Thoracic aorta (tissue), 2 donors: ENCODE measurements at regions not wholly inside any gene's neighbourhood (a gene's known extent, or its start where the extent isn't known, plus 50 kb on each side); places are given as distances from the start of the nearest gene placed in this dataset.

Experiments used
- ATAC-seq: fragments of 150-250 bp; one replicate; pipeline ENCODE4 v1.8.0; 2017; ENCODE audit warnings: low read depth; ENCODE audit not compliant: insufficient number of reproducible peaks, low FRiP score
- DNase-seq: peaks from one replicate; pipeline ENCODE4 v3.0.0-alpha.2; 2020; ENCODE audit warnings: low spot score
- H3K27ac ChIP-seq, 2 donors: fragments of 200-600 bp; sonication (generic); 1 replicate in 1 of 2; 2 replicates in 1 of 2; pipeline ENCODE4 v1.5.1; 2016; ENCODE audit warnings: mild to moderate bottlenecking in 2 of 2, moderate library complexity in 2 of 2
- H3K27me3 ChIP-seq: fragments of 200-600 bp; sonication (generic); replicated peaks from 2 replicates; pipeline ENCODE4 v1.6.0; 2016; ENCODE audit warnings: mild to moderate bottlenecking; ENCODE audit not compliant: insufficient read depth
- H3K36me3 ChIP-seq: fragments of 200-600 bp; sonication (generic); one replicate; pipeline ENCODE4 v1.5.1; 2016
- H3K4me1 ChIP-seq, 2 donors: fragments of 200-600 bp; sonication (generic); 1 replicate in 1 of 2; 2 replicates in 1 of 2; pipeline versions ENCODE4 v1.5.1 to v1.6.0; 2016; ENCODE audit warnings: low read depth in 2 of 2, mild to moderate bottlenecking in 1 of 2; ENCODE audit not compliant: control insufficient read depth in 1 of 2
- H3K4me3 ChIP-seq: fragments of 200-600 bp; sonication (generic); 2 replicates; pipeline ENCODE4 v1.5.1; 2016; ENCODE audit warnings: mild to moderate bottlenecking
- H3K9me3 ChIP-seq: fragments of 200-600 bp; sonication (generic); 2 replicates; pipeline ENCODE4 v1.5.1; 2016
- TF ChIP-seq, protein P1 (sequence below): fragments of 200-600 bp; sonication (generic); IDR thresholded peaks from one replicate; pipeline ENCODE4 v1.5.1; 2019; ENCODE audit warnings: antibody characterized with exemption

DNA sequence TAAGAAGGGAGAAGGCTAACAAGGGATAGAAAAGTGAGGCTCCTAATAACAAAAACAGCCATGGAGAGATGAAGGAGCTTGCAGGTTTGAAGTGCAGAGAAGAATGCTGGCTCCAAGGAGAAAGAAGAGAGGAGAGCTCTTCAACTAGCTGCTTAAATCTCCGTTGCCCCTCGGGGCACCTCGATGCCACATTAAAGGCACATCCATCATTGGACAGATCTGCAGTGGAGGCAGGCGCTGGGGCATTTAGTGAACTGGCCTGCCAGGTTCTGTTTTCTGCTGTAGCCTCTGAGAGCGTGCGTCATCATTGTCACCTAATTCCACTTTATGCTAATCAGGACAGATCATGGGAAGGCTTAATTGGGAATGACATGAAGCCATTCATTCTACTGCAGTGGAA lies 1426.2 kb upstream of the WWC1 start:
- Histone ChIP-seq H3K27ac (no peak overlapping the region), H3K9me3 (no peaks in the 10 kb centered on the region), H3K4me1 (no peaks in the 10 kb centered on the region), H3K27me3 (no peaks in the 10 kb centered on the region), H3K36me3 (no peaks in the 10 kb centered on the region), H3K4me3 (no peak overlapping the region)
- DNase-seq (no peak), ATAC-seq (no peak)
- TF ChIP-seq, protein P1, sequence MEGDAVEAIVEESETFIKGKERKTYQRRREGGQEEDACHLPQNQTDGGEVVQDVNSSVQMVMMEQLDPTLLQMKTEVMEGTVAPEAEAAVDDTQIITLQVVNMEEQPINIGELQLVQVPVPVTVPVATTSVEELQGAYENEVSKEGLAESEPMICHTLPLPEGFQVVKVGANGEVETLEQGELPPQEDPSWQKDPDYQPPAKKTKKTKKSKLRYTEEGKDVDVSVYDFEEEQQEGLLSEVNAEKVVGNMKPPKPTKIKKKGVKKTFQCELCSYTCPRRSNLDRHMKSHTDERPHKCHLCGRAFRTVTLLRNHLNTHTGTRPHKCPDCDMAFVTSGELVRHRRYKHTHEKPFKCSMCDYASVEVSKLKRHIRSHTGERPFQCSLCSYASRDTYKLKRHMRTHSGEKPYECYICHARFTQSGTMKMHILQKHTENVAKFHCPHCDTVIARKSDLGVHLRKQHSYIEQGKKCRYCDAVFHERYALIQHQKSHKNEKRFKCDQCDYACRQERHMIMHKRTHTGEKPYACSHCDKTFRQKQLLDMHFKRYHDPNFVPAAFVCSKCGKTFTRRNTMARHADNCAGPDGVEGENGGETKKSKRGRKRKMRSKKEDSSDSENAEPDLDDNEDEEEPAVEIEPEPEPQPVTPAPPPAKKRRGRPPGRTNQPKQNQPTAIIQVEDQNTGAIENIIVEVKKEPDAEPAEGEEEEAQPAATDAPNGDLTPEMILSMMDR: no peak

DNA sequence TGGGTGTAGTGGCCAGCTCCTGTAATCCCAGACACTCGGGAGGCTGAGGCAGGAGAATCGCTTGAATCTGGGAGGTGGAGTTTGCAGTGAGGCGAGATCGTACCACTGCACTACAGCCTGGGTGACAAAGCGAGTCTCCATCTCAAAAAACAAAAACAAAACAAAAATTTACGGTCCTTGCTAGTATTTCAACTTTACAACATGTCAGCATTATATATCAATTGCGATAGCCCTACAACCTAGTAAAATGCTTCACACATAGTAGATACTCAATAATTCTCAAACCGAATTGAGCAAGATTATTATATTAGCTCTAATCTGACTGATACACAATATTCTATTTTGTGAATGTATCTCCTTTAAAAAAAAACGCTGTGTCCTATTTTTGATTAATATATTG lies 1411.0 kb upstream of the WWC1 start:
- Histone ChIP-seq H3K36me3 (no peaks in the 10 kb centered on the region), H3K4me1 (no peaks in the 10 kb centered on the region), H3K27me3 (no peaks in the 10 kb centered on the region), H3K9me3 (no peaks in the 10 kb centered on the region), H3K27ac (no peak overlapping the region), H3K4me3 (no peak overlapping the region)
- ATAC-seq (no peak), DNase-seq (no peak)
- TF ChIP-seq, protein P1: no peak

DNA sequence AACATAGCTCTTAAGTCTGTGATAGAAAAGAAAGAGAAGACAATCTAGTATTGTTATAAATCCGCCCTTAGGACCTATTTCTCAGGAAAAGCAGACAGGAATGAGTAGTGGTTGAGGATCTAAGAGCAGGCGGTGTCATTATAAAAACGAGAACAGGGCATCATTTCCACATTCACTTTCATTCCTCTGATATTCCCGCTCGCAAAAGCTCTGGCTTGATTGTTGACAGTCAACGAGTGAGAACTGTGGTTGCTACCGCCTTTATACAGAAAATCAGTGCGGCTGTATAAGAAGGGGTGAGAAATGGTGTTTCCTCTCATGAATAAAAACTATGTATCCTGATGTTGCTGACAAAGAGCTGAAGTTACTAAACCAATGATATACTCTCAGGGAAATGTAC lies 1409.6 kb upstream of the WWC1 start:
- Histone ChIP-seq H3K4me3 (no peak overlapping the region), H3K27ac (no peak overlapping the region), H3K4me1 (no peaks in the 10 kb centered on the region), H3K36me3 (no peaks in the 10 kb centered on the region), H3K9me3 (no peaks in the 10 kb centered on the region), H3K27me3 (no peaks in the 10 kb centered on the region)
- TF ChIP-seq, protein P1: no peak
- DNase-seq (no peak), ATAC-seq (no peak)

DNA sequence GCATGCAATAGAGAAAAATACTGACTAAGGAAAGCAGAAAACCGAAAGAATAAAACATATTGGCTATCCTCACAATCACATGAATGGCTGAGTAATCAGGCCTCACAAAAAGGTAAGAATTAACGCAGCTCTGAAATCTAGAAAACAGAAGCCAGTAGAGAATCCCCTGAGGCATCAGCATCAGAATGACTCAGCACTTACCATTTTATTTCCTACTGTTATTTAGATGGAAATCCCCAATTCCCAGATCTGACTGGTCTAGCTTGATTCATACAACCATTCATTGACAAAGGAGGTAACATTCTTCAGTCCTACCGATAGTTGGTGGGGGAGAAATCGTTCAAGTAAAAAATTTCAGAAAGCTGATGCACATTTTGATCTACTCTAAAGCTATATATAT lies 1408.4 kb upstream of the WWC1 start:
- TF ChIP-seq, protein P1: no peak
- ATAC-seq (no peak), DNase-seq (no peak)
- Histone ChIP-seq H3K27ac (no peak overlapping the region), H3K36me3 (no peaks in the 10 kb centered on the region), H3K27me3 (no peaks in the 10 kb centered on the region), H3K9me3 (no peaks in the 10 kb centered on the region), H3K4me1 (no peaks in the 10 kb centered on the region), H3K4me3 (no peak overlapping the region)

DNA sequence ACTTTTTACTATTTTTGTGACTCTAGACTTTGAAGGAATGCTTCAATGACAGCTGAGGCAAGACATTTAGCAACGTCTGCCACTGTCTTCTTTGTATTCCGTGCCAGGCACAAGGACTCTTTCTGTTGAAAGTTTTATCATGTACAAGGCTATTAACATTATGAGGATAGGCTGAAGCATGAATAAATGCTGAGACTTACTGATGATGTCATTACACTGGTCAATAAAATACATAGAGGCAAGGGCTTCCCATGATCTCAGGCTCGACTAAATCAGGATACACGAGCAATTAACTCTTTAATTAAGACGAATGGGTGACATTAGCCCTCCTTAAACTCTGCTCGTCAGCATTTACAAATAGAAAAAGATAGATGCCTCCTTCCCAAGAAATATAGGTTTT lies 1393.3 kb upstream of the WWC1 start:
- Histone ChIP-seq H3K27ac (no peak overlapping the region), H3K27me3 (no peaks in the 10 kb centered on the region), H3K4me3 (no peak overlapping the region), H3K4me1 (no peaks in the 10 kb centered on the region), H3K9me3 (no peaks in the 10 kb centered on the region), H3K36me3 (no peaks in the 10 kb centered on the region)
- no peak for ATAC-seq
- DNase-seq: no peak
- TF ChIP-seq, protein P1: no peak
